IMR-90 (cell line): ENCODE measurements at regions not wholly inside any gene's neighbourhood (a gene's known extent, or its start where the extent isn't known, plus 50 kb on each side); places are given as distances from the start of the nearest gene placed in this dataset.
A peak's percentile ranks its signal among the peaks of the same experiment; 100 is the strongest.

Experiments used
- ATAC-seq: fragments of 200-7000 bp; cut with Tn5 transposase; 2 replicates; pipeline ENCODE4 v1.9.1; 2020; ENCODE audit warnings: low read depth, mild to moderate bottlenecking, moderate library complexity
- BruUV-seq: library from RNA; stranded (reverse); fragments of 400-500 nt; replicated peaks from 2 replicates; lab custom pipeline; 2021; lab: Mats Ljungman, UMichigan
- CTCF ChIA-PET: fragments of 300-600 bp; formaldehyde crosslinking; extraction: SDS; loops from one replicate; lab custom pipeline; 2021; ENCODE audit warnings: antibody characterized with exemption; lab: Yijun Ruan, JAX
- POLR2A ChIA-PET: fragments of 300-600 bp; sonication (Branson Sonifier 250); formaldehyde crosslinking; loops from one replicate; lab custom pipeline; 2022; ENCODE audit warnings: antibody characterized with exemption; ENCODE audit not compliant: unreplicated experiment; lab: Charles Lee
- DNase-seq: peaks from one replicate; pipeline ENCODE4 v3.0.0; 2013
- H2AFZ ChIP-seq: replicated peaks from 2 replicates; pipeline ENCODE3; 2013; ENCODE audit warnings: low read length, mild to moderate bottlenecking; ENCODE audit not compliant: poor library complexity
- H2AK5ac ChIP-seq: 2 replicates; pipeline ENCODE4 v1.6.1; 2013; ENCODE audit warnings: low read depth, low read length, inconsistent platforms
- H2AK9ac ChIP-seq: replicated peaks from 2 replicates; pipeline ENCODE3; 2013; ENCODE audit warnings: mild to moderate bottlenecking, low read depth, low read length, moderate library complexity; ENCODE audit not compliant: poor library complexity
- H2BK120ac ChIP-seq: 2 replicates; pipeline ENCODE4 v1.6.1; 2013; ENCODE audit warnings: low read depth, low read length, inconsistent platforms
- H2BK15ac ChIP-seq: 3 replicates; pipeline ENCODE4 v1.6.1; 2013; ENCODE audit warnings: low read depth, low read length, inconsistent platforms
- H2BK20ac ChIP-seq: 2 replicates; pipeline ENCODE4 v1.6.1; 2013; ENCODE audit warnings: low read depth, mild to moderate bottlenecking, inconsistent platforms, low read length, moderate library complexity
- H2BK5ac ChIP-seq: 2 replicates; pipeline ENCODE4 v1.6.1; 2013; ENCODE audit warnings: mild to moderate bottlenecking, low read depth, low read length, inconsistent platforms; ENCODE audit not compliant: poor library complexity, severe bottlenecking
- H3K14ac ChIP-seq: replicated peaks from 2 replicates; pipeline ENCODE4 v1.6.1; 2013; ENCODE audit warnings: low read depth, low read length, inconsistent platforms
- H3K18ac ChIP-seq: 2 replicates; pipeline ENCODE4 v1.6.1; 2013; ENCODE audit warnings: low read depth, low read length, control low read depth
- H3K23ac ChIP-seq: 2 replicates; pipeline ENCODE4 v1.6.1; 2013; ENCODE audit warnings: low read depth, low read length, inconsistent platforms
- H3K27ac ChIP-seq: 2 replicates; pipeline ENCODE4 v1.5.1; 2013; ENCODE audit warnings: mild to moderate bottlenecking, control low read depth, low read length; ENCODE audit not compliant: insufficient read depth
- H3K27me3 ChIP-seq: 2 replicates; pipeline ENCODE4 v1.6.1; 2013; ENCODE audit warnings: low read length; ENCODE audit not compliant: control insufficient read depth, insufficient read depth
- H3K36me3 ChIP-seq: 2 replicates; pipeline ENCODE4 v1.6.1; 2013; ENCODE audit warnings: low read length, mixed read lengths; ENCODE audit not compliant: control insufficient read depth, insufficient read depth
- H3K4ac ChIP-seq: 2 replicates; pipeline ENCODE4 v1.6.1; 2013; ENCODE audit warnings: low read depth, low read length, inconsistent platforms
- H3K4me1 ChIP-seq: 2 replicates; pipeline ENCODE4 v1.6.1; 2013; ENCODE audit warnings: low read length, mixed read lengths; ENCODE audit not compliant: control insufficient read depth, insufficient read depth
- H3K4me2 ChIP-seq: 2 replicates; pipeline ENCODE4 v1.6.1; 2013; ENCODE audit warnings: low read depth, mild to moderate bottlenecking, control low read depth, low read length, moderate library complexity
- H3K4me3 ChIP-seq: 2 replicates; pipeline ENCODE4 v1.5.1; 2013; ENCODE audit warnings: low read depth, mild to moderate bottlenecking, control low read depth, low read length, moderate library complexity; ENCODE audit not compliant: insufficient read depth
- H3K56ac ChIP-seq: 2 replicates; pipeline ENCODE4 v1.6.1; 2013; ENCODE audit warnings: low read length, inconsistent platforms; ENCODE audit not compliant: insufficient read depth; ENCODE audit errors: extremely low read depth
- H3K79me1 ChIP-seq, 2 experiments: 2 replicates each; pipeline ENCODE4 v1.6.1; 2013; ENCODE audit warnings: low read length in 2 of 2, inconsistent platforms in 1 of 2, low read depth in 1 of 2
- H3K9ac ChIP-seq: 2 replicates; pipeline ENCODE4 v1.6.1; 2013; ENCODE audit warnings: low read depth, low read length, control low read depth
- H3K9me1 ChIP-seq: 2 replicates; pipeline ENCODE4 v1.6.1; 2013; ENCODE audit warnings: low read length, inconsistent platforms; ENCODE audit not compliant: insufficient read depth
- H3K9me3 ChIP-seq: 2 replicates; pipeline ENCODE4 v1.6.1; 2013; ENCODE audit warnings: low read length; ENCODE audit not compliant: control insufficient read depth, insufficient read depth
- H4K20me1 ChIP-seq: 2 replicates; pipeline ENCODE4 v1.6.1; 2013; ENCODE audit warnings: low read length, inconsistent platforms; ENCODE audit not compliant: insufficient read depth
- H4K5ac ChIP-seq: 2 replicates; pipeline ENCODE4 v1.6.1; 2013; ENCODE audit warnings: mild to moderate bottlenecking, low read depth, low read length, control low read depth
- H4K8ac ChIP-seq, 2 experiments: 2 replicates each; pipeline ENCODE4 v1.6.1; 2013; ENCODE audit warnings: low read depth in 2 of 2, low read length in 2 of 2, control low read depth in 1 of 2, inconsistent platforms in 1 of 2
- H4K91ac ChIP-seq: 2 replicates; pipeline ENCODE4 v1.6.1; 2013; ENCODE audit warnings: low read depth, low read length, inconsistent platforms; ENCODE audit not compliant: insufficient read depth
- BHLHE40 ChIP-seq: fragments of 150-350 bp; IDR thresholded peaks from 2 replicates; pipeline ENCODE4 v1.6.1; 2016; ENCODE audit warnings: mild to moderate bottlenecking, low read depth, low read length
- CEBPB ChIP-seq: IDR thresholded peaks from 2 replicates; pipeline ENCODE4 v1.6.1; 2012; ENCODE audit warnings: low read depth, low read length, improper control_type of control experiment
- CHD1 ChIP-seq: IDR thresholded peaks from 2 replicates; pipeline ENCODE4 v1.6.1; 2012; ENCODE audit warnings: low read depth, low read length, improper control_type of control experiment
- FOS ChIP-seq: fragments of 150-350 bp; IDR thresholded peaks from 2 replicates; pipeline ENCODE4 v1.6.1; 2016; ENCODE audit warnings: low read depth, low read length
- MAZ ChIP-seq: IDR thresholded peaks from 2 replicates; pipeline ENCODE4 v1.6.1; 2012; ENCODE audit warnings: low read depth, mild to moderate bottlenecking, low read length, improper control_type of control experiment, moderate library complexity, borderline replicate concordance
- MXI1 ChIP-seq: IDR thresholded peaks from 2 replicates; pipeline ENCODE4 v1.6.1; 2012; ENCODE audit warnings: low read depth, mild to moderate bottlenecking, low read length, moderate library complexity, borderline replicate concordance
- NFE2L2 ChIP-seq: fragments of 150-350 bp; IDR thresholded peaks from 2 replicates; pipeline ENCODE4 v1.6.1; 2016; ENCODE audit warnings: low read depth, mild to moderate bottlenecking, low read length
- RCOR1 ChIP-seq: IDR thresholded peaks from 2 replicates; pipeline ENCODE4 v1.6.1; 2012; ENCODE audit warnings: mild to moderate bottlenecking, low read length, improper control_type of control experiment; ENCODE audit not compliant: insufficient replicate concordance
- SMC3 ChIP-seq: fragments of 150-350 bp; IDR thresholded peaks from 2 replicates; pipeline ENCODE4 v1.6.1; 2016; ENCODE audit warnings: low read depth, mild to moderate bottlenecking, antibody characterized with exemption, low read length, moderate library complexity
- USF2 ChIP-seq: fragments of 150-350 bp; IDR thresholded peaks from 2 replicates; pipeline ENCODE4 v1.6.1; 2017; ENCODE audit warnings: mild to moderate bottlenecking, antibody characterized with exemption, low read length, low read depth
- WGBS, 2 experiments: methylation state at CpG; one replicate each; pipeline versions ENCODE4 v1.1.5 to v1.1.7; 2013; ENCODE audit warnings: missing lambda C conversion rate in 2 of 2; ENCODE audit not compliant: insufficient read length in 1 of 2; ENCODE audit errors: extremely low coverage in 2 of 2; 5-methylcytosine and 5-hydroxymethylcytosine counted together
- dilution Hi-C: fragments of 300-500 bp; cut with HindIII; formaldehyde crosslinking; loops from one replicate; pipeline ENCODE4 v1.14.3; 2018; ENCODE audit warnings: low sequenced_read_pairs; ENCODE audit not compliant: unreplicated experiment
- in situ Hi-C: fragments of 300-500 bp; cut with MboI; formaldehyde crosslinking; loops from 3 replicates; pipeline ENCODE4 v1.14.3; 2019; ENCODE audit warnings: low sequenced_read_pairs, inconsistent platforms, mixed read lengths
- intact Hi-C: fragments of 100-400 bp; cut with micrococcal nuclease; formaldehyde crosslinking; loops from 2 replicates; pipeline ENCODE4 v1.10.0; 2022

DNA sequence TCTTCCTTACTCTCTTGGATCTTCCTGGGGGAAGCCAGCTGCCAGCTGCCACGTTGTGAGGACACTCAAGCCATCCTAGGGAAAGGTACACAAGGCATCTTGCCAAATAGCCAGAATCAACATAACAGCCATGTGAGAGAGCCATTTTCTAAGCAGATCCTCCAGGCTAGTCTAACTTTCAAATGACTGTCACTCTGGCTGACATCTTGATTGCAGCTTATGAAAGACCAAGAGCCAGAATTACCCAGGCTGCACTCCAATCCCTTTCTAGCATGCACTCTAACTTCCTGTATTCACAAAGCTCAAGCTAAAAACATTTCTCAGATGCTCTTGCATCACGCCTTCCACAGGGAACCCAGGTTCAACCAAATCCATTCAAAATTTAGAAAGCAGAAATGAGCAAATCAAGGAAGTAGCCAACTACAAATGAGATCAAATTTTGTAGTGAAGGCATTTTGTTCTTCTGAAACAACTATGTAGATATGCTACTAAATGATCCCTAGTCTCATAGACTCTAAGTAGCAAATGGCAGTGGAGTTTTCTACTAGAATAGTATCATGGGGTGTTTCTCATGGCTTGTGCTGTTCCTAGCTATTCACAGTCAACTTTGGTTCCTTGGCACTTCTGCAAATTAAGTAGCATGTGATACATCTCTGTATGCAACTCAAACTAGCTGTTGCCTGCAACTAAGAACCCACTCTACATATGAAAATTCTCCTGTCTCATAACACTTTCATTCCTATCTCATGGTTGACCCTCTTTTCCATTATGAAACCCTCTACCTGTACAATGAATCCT, 281.9 kb downstream of the ZEB2 start:
- Histone ChIP-seq H3K4me3 (no peak overlapping the region), H3K27me3 (no peaks in the 10 kb centered on the region), H3K56ac (no peak overlapping the region), H2AFZ (peak overlapping the region; percentile 28), H3K4ac (no peak overlapping the region), H3K18ac (no peak overlapping the region), H2BK5ac (no peak overlapping the region), H4K91ac (no peak overlapping the region), H3K4me2 (no peak overlapping the region), H4K20me1 (no peaks in the 10 kb centered on the region), H2BK20ac (no peak overlapping the region), H3K27ac (no peak overlapping the region), H2AK9ac (no peak overlapping the region), H3K36me3 (no peaks in the 10 kb centered on the region), H3K14ac (no peak overlapping the region; the same call in 1 of the 2 replicates), H3K9me1 (peaks cover 4% of the 10 kb centered on the region; the same call in 1 of the 2 replicates), H3K4me1 (no peaks in the 10 kb centered on the region), H4K5ac (no peak overlapping the region; the same call in 1 of the 2 replicates), H2BK15ac (no peak overlapping the region), H3K9ac (no peak overlapping the region), H2BK120ac (no peak overlapping the region), H2AK5ac (no peak overlapping the region), H3K23ac (no peak overlapping the region), H3K9me3 (no peaks in the 10 kb centered on the region), H4K8ac (no peak overlapping the region), H3K79me1 (0 out of 4 replicates have a peak, but pooled peaks cover 0 to 4% of the 10 kb centered on the region in 2 experiments)
- in situ Hi-C loops = no loop called here
- BruUV-seq = no TSS peak
- ATAC-seq (no peak), DNase-seq (no peak)
- dilution Hi-C loops = no loop called here
- CTCF ChIA-PET = no interaction called here
- POLR2A ChIA-PET = no interaction called here
- 17% methylated on average over 1 of the region's 2 CpGs; no CpG with 5 or more reads in 1 of the 2 experiments for WGBS, 2 experiments
- no peak for TF ChIP-seq RCOR1
- TF ChIP-seq BHLHE40 = no peak
- TF ChIP-seq USF2 = no peak
- no peak for TF ChIP-seq SMC3
- no peak for TF ChIP-seq MXI1
- TF ChIP-seq MAZ = no peak
- no peak for TF ChIP-seq FOS
- no peak for TF ChIP-seq CHD1
- TF ChIP-seq NFE2L2 = no peak
- no peak for TF ChIP-seq CEBPB
- intact Hi-C loops = no loop called here
